K562 (cell line): ENCODE measurements at regions not wholly inside any gene's neighbourhood (a gene's known extent, or its start where the extent isn't known, plus 50 kb on each side); places are given as distances from the start of the nearest gene placed in this dataset.
A peak's percentile ranks its signal among the peaks of the same experiment; 100 is the strongest.

ENCODE experiments used
- ATAC-seq: fragments of 200-7000 bp; cut with Tn5 transposase; 3 replicates; pipeline ENCODE4 v1.9.1; 2020; ENCODE audit warnings: moderate library complexity
- BruUV-seq: library from RNA; stranded (reverse); fragments of 400-500 nt; replicated peaks from 2 replicates; lab custom pipeline; 2021; lab: Mats Ljungman, UMichigan
- CTCF ChIA-PET: fragments of 300-600 bp; formaldehyde crosslinking; extraction: SDS; loops from one replicate; lab custom pipeline; 2021; ENCODE audit warnings: low intra/inter-chr PET ratio; lab: Yijun Ruan, JAX
- POLR2A ChIA-PET: fragments of 300-600, 350-650 bp; sonication (Branson Sonifier 250); formaldehyde crosslinking; extraction: SDS; loops from one replicate; lab custom pipeline; 2021; ENCODE audit warnings: antibody characterized with exemption, inconsistent platforms; lab: Yijun Ruan, JAX
- DNase-seq, 4 experiments: peaks; one replicate each; pipeline versions ENCODE4 v3.0.0 to v3.0.0-alpha.2; 2011 to 2018; ENCODE audit warnings: low spot score in 3 of 4, mixed read lengths in 3 of 4; ENCODE audit errors: extremely low read depth in 1 of 4
- FAIRE-seq: peaks from 2 replicates; lab custom pipeline; 2011; peaks lifted over from hg19 to GRCh38; lab: Jason Lieb, UNC
- H2AFZ ChIP-seq: 2 replicates; pipeline ENCODE4 v1.6.0; 2011; ENCODE audit warnings: low read depth, low read length, control low read depth, inconsistent platforms
- H3K27ac ChIP-seq: fragments of 200-600 bp; 3 replicates; pipeline ENCODE4 v1.8.0; 2011; ENCODE audit warnings: low read depth, mild to moderate bottlenecking, control low read depth, inconsistent platforms, low read length, moderate library complexity, mixed read lengths; ENCODE audit errors: extremely low read depth
- H3K27me3 ChIP-seq, 2 experiments: fragments of 300-600 bp in 1 of 2; 2 replicates in 1 of 2; 3 replicates in 1 of 2; pipeline versions ENCODE4 v1.6.0 to v1.8.0; 2011; ENCODE audit warnings: inconsistent platforms in 2 of 2, low read length in 2 of 2, mild to moderate bottlenecking in 1 of 2, mixed read lengths in 1 of 2, moderate library complexity in 1 of 2; ENCODE audit not compliant: control insufficient read depth in 2 of 2, insufficient read depth in 2 of 2
- H3K36me3 ChIP-seq: fragments of 300-600 bp; 3 replicates; pipeline ENCODE4 v1.8.0; 2011; ENCODE audit warnings: mild to moderate bottlenecking, low read length, inconsistent platforms; ENCODE audit not compliant: control insufficient read depth, insufficient read depth
- H3K4me1 ChIP-seq, 2 experiments: fragments of 200-600 bp in 1 of 2; replicated peaks in 1 of 2; 2 replicates in 1 of 2; 3 replicates in 1 of 2; pipeline versions ENCODE4 v1.5.1 to v1.8.0; 2011; ENCODE audit warnings: inconsistent platforms in 2 of 2, low read length in 2 of 2, mild to moderate bottlenecking in 1 of 2, mixed read lengths in 1 of 2, moderate library complexity in 1 of 2; ENCODE audit not compliant: control insufficient read depth in 2 of 2, insufficient read depth in 2 of 2
- H3K4me2 ChIP-seq: 2 replicates; pipeline ENCODE4 v1.6.1; 2011; ENCODE audit warnings: low read length, control low read depth, inconsistent platforms, mixed read lengths; ENCODE audit not compliant: insufficient read depth
- H3K4me3 ChIP-seq: fragments of 200-600 bp; sonication (generic), shearing (Covaris generic); 2 replicates; pipeline ENCODE4 v1.5.1; 2016; ENCODE audit warnings: control low read depth, inconsistent platforms
- H3K79me2 ChIP-seq: fragments of 200-600 bp; 3 replicates; pipeline ENCODE4 v1.8.0; 2011; ENCODE audit warnings: low read length, inconsistent platforms; ENCODE audit not compliant: control insufficient read depth, insufficient read depth
- H3K9ac ChIP-seq, 2 experiments: 2 replicates each; pipeline versions ENCODE4 v1.6.0 to v1.6.1; 2011; ENCODE audit warnings: low read depth in 2 of 2, low read length in 2 of 2, control low read depth in 1 of 2, inconsistent platforms in 1 of 2, mild to moderate bottlenecking in 1 of 2, mixed read lengths in 1 of 2; ENCODE audit not compliant: insufficient read depth in 1 of 2
- H3K9me1 ChIP-seq: one replicate; pipeline ENCODE4 v1.6.0; 2011; ENCODE audit warnings: inconsistent platforms, mild to moderate bottlenecking, low read length, moderate library complexity; ENCODE audit not compliant: control insufficient read depth, insufficient read depth
- H3K9me3 ChIP-seq: replicated peaks from 2 replicates; pipeline ENCODE4 v1.5.1; 2011; ENCODE audit warnings: low read depth, low read length, inconsistent platforms; ENCODE audit not compliant: control insufficient read depth, insufficient read depth
- H4K20me1 ChIP-seq: replicated peaks from 2 replicates; pipeline ENCODE4 v1.6.1; 2011; ENCODE audit warnings: low read length, inconsistent platforms, mixed read lengths; ENCODE audit not compliant: control insufficient read depth, insufficient read depth
- BRD9 ChIP-seq: fragments of 450-650 bp; IDR thresholded peaks from 2 replicates; pipeline ENCODE4 v1.6.1; 2018; ENCODE audit warnings: low read depth; ENCODE audit not compliant: partially characterized antibody
- BRF2 ChIP-seq: IDR thresholded peaks from 3 replicates; pipeline ENCODE4 v1.6.1; 2011; ENCODE audit warnings: borderline replicate concordance, mild to moderate bottlenecking; ENCODE audit not compliant: insufficient read length, insufficient read depth
- CBX3 ChIP-seq, 2 experiments: IDR thresholded peaks; 1 replicate in 1 of 2; 2 replicates in 1 of 2; pipeline ENCODE4 v1.6.1; 2012; ENCODE audit warnings: inconsistent platforms in 2 of 2, low read length in 2 of 2, borderline replicate concordance in 1 of 2, control low read depth in 1 of 2
- ESRRA ChIP-seq: fragments of 450-650 bp; IDR thresholded peaks from 2 replicates; pipeline ENCODE4 v1.6.1; 2014; ENCODE audit warnings: low read depth, mild to moderate bottlenecking, moderate library complexity, borderline replicate concordance
- MBD1 ChIP-seq: fragments of 250-450 bp; sonication (Bioruptor Pico); IDR thresholded peaks from 2 replicates; pipeline ENCODE4 v1.8.0; 2022; ENCODE audit warnings: inconsistent platforms
- MTF1 ChIP-seq: fragments of 250-450 bp; sonication (Bioruptor Pico); IDR thresholded peaks from 2 replicates; pipeline ENCODE4 v1.9.0; 2021; ENCODE audit warnings: moderate library complexity, mild to moderate bottlenecking, inconsistent platforms, borderline replicate concordance
- NBN ChIP-seq: fragments of 450-650 bp; IDR thresholded peaks from 2 replicates; pipeline ENCODE4 v1.6.1; 2016; ENCODE audit warnings: low read depth, mild to moderate bottlenecking
- NFIC ChIP-seq: fragments of 450-650 bp; IDR thresholded peaks from 2 replicates; pipeline ENCODE4 v1.6.1; 2017; ENCODE audit warnings: mild to moderate bottlenecking, inconsistent platforms
- RBM15 ChIP-seq: fragments of 200-400 bp; formaldehyde crosslinking; IDR thresholded peaks from 2 replicates; pipeline ENCODE4 v1.6.1; 2018; ENCODE audit warnings: mild to moderate bottlenecking, low read length, moderate library complexity; ENCODE audit not compliant: insufficient read depth
- SAFB ChIP-seq: fragments of 200-400 bp; formaldehyde crosslinking; IDR thresholded peaks from 2 replicates; pipeline ENCODE4 v1.6.1; 2017; ENCODE audit warnings: low read depth, low read length, borderline replicate concordance
- USF1 ChIP-seq: sonication (generic); formaldehyde crosslinking; IDR thresholded peaks from 2 replicates; pipeline ENCODE4 v1.9.0; 2022; ENCODE audit warnings: mild to moderate bottlenecking, missing genetic modification reagents
- ZBTB7A ChIP-seq: IDR thresholded peaks from 2 replicates; pipeline ENCODE4 v1.6.1; 2011; ENCODE audit warnings: low read depth, mild to moderate bottlenecking, low read length, moderate library complexity, borderline replicate concordance; ENCODE audit not compliant: control insufficient read depth
- ZNF316 ChIP-seq: fragments of 450-650 bp; IDR thresholded peaks from 2 replicates; pipeline ENCODE4 v1.6.1; 2016
- WGBS: fragments of 100-300 bp; shearing (Covaris generic); methylation state at CpG from one replicate; pipeline ENCODE4 v1.1.6; 2016; ENCODE audit warnings: low coverage, mixed read lengths; ENCODE audit not compliant: insufficient coverage; ENCODE audit errors: missing lambda C conversion rate; 5-methylcytosine and 5-hydroxymethylcytosine counted together
- in situ Hi-C: fragments of 300-500 bp; cut with MboI; formaldehyde crosslinking; loops from 4 replicates; pipeline ENCODE4 v1.15.0; 2018; ENCODE audit warnings: inconsistent platforms, mixed read lengths
- intact Hi-C: fragments of 100-400 bp; cut with micrococcal nuclease; formaldehyde crosslinking; loops from 2 replicates; pipeline ENCODE4 v1.14.2; 2022

- ChIA-PET POLR2A (interaction anchor here (0.5 to 1.0 kb wide), 2 partner anchors 28 to 41 kb away, joined by 3 read pairs; no protein-coding TSS in a partner anchor), CTCF (no interaction called here)
- Histone ChIP-seq H4K20me1 (no peaks in the 10 kb centered on the region), H3K4me1 (no peaks in the 10 kb centered on the region), H3K36me3 (no peaks in the 10 kb centered on the region), H3K79me2 (no peaks in the 10 kb centered on the region), H3K9ac (no peak overlapping the region), H3K27ac (no peak overlapping the region), H3K9me1 (no peaks in the 10 kb centered on the region), H3K4me3 (no peak overlapping the region), H2AFZ (no peak overlapping the region), H3K27me3 (no peaks in the 10 kb centered on the region), H3K9me3 (no peaks in the 10 kb centered on the region), H3K4me2 (no peak overlapping the region)
- FAIRE-seq (no peak), ATAC-seq (no peak), DNase-seq (no peak)
- in situ Hi-C loops (no loop called here), intact Hi-C loops (no loop called here)
- BruUV-seq, result no TSS peak
- TF ChIP-seq BRD9, result no peak
- peak; percentile 18; the same call in 1 of the 2 replicates for TF ChIP-seq ZNF316
Observed at GRCh38 chr3:4195006-4195405, 108.2 kb upstream of the SETMAR start.

- BruUV-seq, result no TSS peak
- WGBS, result 0% methylated on average over 1 of the region's 1 CpG
- FAIRE-seq, result no peak
- no peaks in the 10 kb centered on the region for H3K4me1 ChIP-seq
- H3K9me1 ChIP-seq, result no peaks in the 10 kb centered on the region
- no peak overlapping the region for H3K27ac ChIP-seq
- no peak overlapping the region for H3K4me3 ChIP-seq
- H3K9ac ChIP-seq, result no peak overlapping the region
- POLR2A ChIA-PET, result no interaction called here
- intact Hi-C loops, result no loop called here
- H3K36me3 ChIP-seq, result no peaks in the 10 kb centered on the region
- no peak for DNase-seq
- H3K9me3 ChIP-seq, result no peaks in the 10 kb centered on the region
- H3K79me2 ChIP-seq, result no peaks in the 10 kb centered on the region
- no peak for ATAC-seq
- H3K27me3 ChIP-seq, result no peaks in the 10 kb centered on the region
- no peak overlapping the region for H2AFZ ChIP-seq
- H4K20me1 ChIP-seq, result no peaks in the 10 kb centered on the region
- in situ Hi-C loops, result no loop called here
- CTCF ChIA-PET, result no interaction called here
- no peak overlapping the region for H3K4me2 ChIP-seq
- TF ChIP-seq MBD1 (CRISPR knock-in tag) (no peak), USF1 (CRISPR knock-in tag) (no peak), RBM15 (no peak), ZBTB7A (no peak), NBN (no peak), BRF2 (no peak), ESRRA (no peak), NFIC (no peak), CBX3 (IDR thresholded peaks at IDR 0.05; ENCODE audit: borderline replicate concordance in 1 of 2, low read length in 2 of 2) (no peak), SAFB (no peak), MTF1 (no peak)
Observed at GRCh38 chr3:4196506-4197147, 106.5 kb upstream of the SETMAR start.
